H9 (cell line): ENCODE measurements at regions not wholly inside any gene's neighbourhood (a gene's known extent, or its start where the extent isn't known, plus 50 kb on each side); places are given as distances from the start of the nearest gene placed in this dataset.
A peak's percentile ranks its signal among the peaks of the same experiment; 100 is the strongest.

ENCODE experiments used
- DNase-seq: peaks from one replicate; pipeline ENCODE4 v3.0.0-alpha.2; 2017
- H2AFZ ChIP-seq: one replicate; pipeline ENCODE4 v1.6.1; 2013; ENCODE audit warnings: mild to moderate bottlenecking, low read length, control low read depth, moderate library complexity
- H2AK5ac ChIP-seq: 2 replicates; pipeline ENCODE4 v1.6.1; 2013; ENCODE audit warnings: low read length, control low read depth, mixed read lengths; ENCODE audit not compliant: insufficient read length
- H2BK120ac ChIP-seq: one replicate; pipeline ENCODE4 v1.6.1; 2013; ENCODE audit warnings: low read depth, mild to moderate bottlenecking, low read length, control low read depth, inconsistent platforms; ENCODE audit not compliant: poor library complexity, severe bottlenecking
- H2BK12ac ChIP-seq: 2 replicates; pipeline ENCODE4 v1.6.1; 2013; ENCODE audit warnings: low read length, control low read depth, mixed read lengths, low read depth; ENCODE audit not compliant: insufficient read length
- H2BK15ac ChIP-seq: 2 replicates; pipeline ENCODE4 v1.6.1; 2013; ENCODE audit warnings: low read depth, low read length, control low read depth
- H2BK20ac ChIP-seq: one replicate; pipeline ENCODE4 v1.6.1; 2013; ENCODE audit warnings: low read depth, mild to moderate bottlenecking, low read length, control low read depth, inconsistent platforms; ENCODE audit not compliant: poor library complexity, severe bottlenecking
- H2BK5ac ChIP-seq: 2 replicates; pipeline ENCODE4 v1.6.1; 2013; ENCODE audit warnings: low read length, control low read depth, mixed read lengths; ENCODE audit not compliant: insufficient read length
- H3K14ac ChIP-seq: 2 replicates; pipeline ENCODE4 v1.6.1; 2013; ENCODE audit warnings: low read length, control low read depth; ENCODE audit not compliant: insufficient read depth
- H3K18ac ChIP-seq: 2 replicates; pipeline ENCODE4 v1.6.1; 2013; ENCODE audit warnings: low read depth, mild to moderate bottlenecking, mixed read lengths, low read length, control low read depth; ENCODE audit not compliant: insufficient read length
- H3K23ac ChIP-seq: 2 replicates; pipeline ENCODE4 v1.6.1; 2013; ENCODE audit warnings: low read length, control low read depth, mixed read lengths, low read depth; ENCODE audit not compliant: insufficient read length
- H3K23me2 ChIP-seq: 2 replicates; pipeline ENCODE4 v1.6.1; 2013; ENCODE audit warnings: low read depth, mild to moderate bottlenecking, mixed read lengths, low read length, control low read depth; ENCODE audit not compliant: insufficient read length, poor library complexity, severe bottlenecking
- H3K27ac ChIP-seq: 2 replicates; pipeline ENCODE4 v1.5.1; 2013; ENCODE audit warnings: low read length, control low read depth, mixed read lengths, low read depth; ENCODE audit not compliant: insufficient read length
- H3K27me3 ChIP-seq: 2 replicates; pipeline ENCODE4 v1.6.1; 2013; ENCODE audit warnings: low read length, control low read depth, inconsistent platforms; ENCODE audit not compliant: insufficient read depth
- H3K4ac ChIP-seq: 2 replicates; pipeline ENCODE4 v1.6.1; 2013; ENCODE audit warnings: low read depth, mild to moderate bottlenecking, control low read depth, inconsistent platforms, low read length, moderate library complexity
- H3K4me1 ChIP-seq: 2 replicates; pipeline ENCODE4 v1.6.1; 2013; ENCODE audit warnings: low read length, control low read depth, inconsistent platforms; ENCODE audit not compliant: insufficient read depth
- H3K4me2 ChIP-seq: 2 replicates; pipeline ENCODE4 v1.6.1; 2013; ENCODE audit warnings: low read length, control low read depth, mixed read lengths; ENCODE audit not compliant: insufficient read length, insufficient read depth
- H3K56ac ChIP-seq: 2 replicates; pipeline ENCODE4 v1.6.1; 2013; ENCODE audit warnings: low read depth, mild to moderate bottlenecking, mixed read lengths, low read length, control low read depth; ENCODE audit not compliant: insufficient read length
- H3K79me1 ChIP-seq: 2 replicates; pipeline ENCODE4 v1.6.1; 2013; ENCODE audit warnings: low read depth, mild to moderate bottlenecking, moderate library complexity, low read length, control low read depth, inconsistent platforms; ENCODE audit not compliant: insufficient read depth, poor library complexity, severe bottlenecking
- H3K79me2 ChIP-seq: 2 replicates; pipeline ENCODE4 v1.6.1; 2013; ENCODE audit warnings: low read length, control low read depth, inconsistent platforms; ENCODE audit not compliant: insufficient read depth
- H3K9ac ChIP-seq: 2 replicates; pipeline ENCODE4 v1.6.1; 2013; ENCODE audit warnings: low read length, control low read depth, mixed read lengths; ENCODE audit not compliant: insufficient read length; ENCODE audit errors: extremely low read depth
- H3K9me3 ChIP-seq: one replicate; pipeline ENCODE4 v1.6.1; 2013; ENCODE audit warnings: low read depth, low read length, inconsistent platforms; ENCODE audit not compliant: control insufficient read depth
- H3T11ph ChIP-seq: one replicate; pipeline ENCODE4 v1.6.1; 2013; ENCODE audit warnings: mild to moderate bottlenecking, low read length, control low read depth, inconsistent platforms
- H4K20me1 ChIP-seq: one replicate; pipeline ENCODE4 v1.6.1; 2013; ENCODE audit not compliant: control insufficient read depth, insufficient read length, insufficient read depth
- H4K5ac ChIP-seq: 2 replicates; pipeline ENCODE4 v1.6.1; 2013; ENCODE audit warnings: low read depth, mild to moderate bottlenecking, mixed read lengths, low read length, control low read depth; ENCODE audit not compliant: insufficient read length
- H4K8ac ChIP-seq: replicated peaks from 2 replicates; pipeline ENCODE4 v1.6.1; 2013; ENCODE audit warnings: low read length, control low read depth, mixed read lengths, low read depth; ENCODE audit not compliant: insufficient read length
- H4K91ac ChIP-seq: 2 replicates; pipeline ENCODE4 v1.6.1; 2013; ENCODE audit warnings: low read depth, mild to moderate bottlenecking, moderate library complexity, mixed read lengths, low read length, control low read depth; ENCODE audit not compliant: insufficient read length
- H3K27ac Mint-ChIP-seq, 3 experiments: 2 replicates in 2 of 3; 3 replicates in 1 of 3; pipeline ENCODE4 v1.8.0; 2020 to 2021; ENCODE audit warnings: mixed read lengths in 3 of 3, mild to moderate bottlenecking in 1 of 3, moderate library complexity in 1 of 3
- H3K27me3 Mint-ChIP-seq: 2 replicates; pipeline ENCODE4 v1.8.0; 2021; ENCODE audit warnings: low read depth, mild to moderate bottlenecking, moderate library complexity, mixed read lengths
- H3K36me3 Mint-ChIP-seq, 3 experiments: 2 replicates in 2 of 3; 3 replicates in 1 of 3; pipeline ENCODE4 v1.8.0; 2020 to 2021; ENCODE audit warnings: low read depth in 3 of 3, mixed read lengths in 3 of 3; ENCODE audit not compliant: insufficient read depth in 1 of 3
- H3K4me1 Mint-ChIP-seq, 2 experiments: 2 replicates each; pipeline ENCODE4 v1.8.0; 2020; ENCODE audit warnings: mixed read lengths in 2 of 2
- H3K4me3 Mint-ChIP-seq, 2 experiments: 2 replicates in 1 of 2; 3 replicates in 1 of 2; pipeline ENCODE4 v1.8.0; 2020 to 2021; ENCODE audit warnings: mild to moderate bottlenecking in 2 of 2, mixed read lengths in 2 of 2, moderate library complexity in 1 of 2
- H3K9me3 Mint-ChIP-seq, 2 experiments: 2 replicates in 1 of 2; 3 replicates in 1 of 2; pipeline ENCODE4 v1.8.0; 2020; ENCODE audit warnings: mild to moderate bottlenecking in 2 of 2, mixed read lengths in 2 of 2, moderate library complexity in 1 of 2
- WGBS: extraction: QIAGEN DNeasy Blood & Tissue Kit; methylation state at CpG from one replicate; pipeline ENCODE4 v1.1.7; 2013; ENCODE audit warnings: missing lambda C conversion rate, low lambda C conversion rate, mixed read lengths; ENCODE audit not compliant: insufficient read length; ENCODE audit errors: extremely low coverage; 5-methylcytosine and 5-hydroxymethylcytosine counted together
- TF ChIP-seq, protein P1 (sequence below): fragments of 200-600 bp; sonication (generic); conservative IDR thresholded peaks from 3 replicates; pipeline ENCODE4 v1.8.0; 2021; ENCODE audit warnings: antibody characterized with exemption, mild to moderate bottlenecking

DNA sequence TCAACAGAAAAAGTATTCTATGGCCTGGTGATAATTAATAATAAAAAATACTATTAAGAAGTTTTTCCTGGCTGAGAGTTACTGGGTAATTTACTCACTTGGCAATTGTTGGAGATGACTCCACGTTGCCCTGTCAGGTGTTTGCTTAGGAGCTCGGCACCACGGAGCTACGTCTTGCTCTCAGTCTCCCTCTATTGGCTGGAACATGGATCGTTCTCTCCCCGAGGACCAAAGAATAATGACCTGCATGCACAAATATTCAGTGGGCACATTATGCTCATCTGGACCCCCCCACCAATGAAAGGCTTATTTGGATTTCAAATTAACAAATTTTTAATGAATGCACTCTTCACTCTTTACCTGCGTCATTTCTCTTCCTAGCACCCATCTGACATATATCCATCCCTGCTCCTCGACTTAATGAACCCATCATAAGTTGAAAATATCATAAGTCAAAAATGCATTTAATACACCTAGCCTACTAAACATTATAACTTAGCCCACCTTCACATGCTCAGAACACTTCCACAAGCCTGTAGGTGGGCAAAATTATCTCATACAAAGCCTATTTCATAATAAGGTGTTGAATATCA lies 71.0 kb upstream of the CD83 start:
- Mint-ChIP-seq H3K4me3 (no peak overlapping the region), H3K4me1 (no peaks in the 10 kb centered on the region), H3K27ac (no peak overlapping the region), H3K27me3 (peaks cover 18% of the 10 kb centered on the region), H3K9me3 (0 out of 5 replicates have a peak, but pooled peaks cover 0 to 3% of the 10 kb centered on the region in 2 experiments), H3K36me3 (no peaks in the 10 kb centered on the region)
- no peak overlapping the region for H3K4me2 ChIP-seq
- no peak overlapping the region for H3K56ac ChIP-seq
- H2BK120ac ChIP-seq = no peak overlapping the region
- no peak overlapping the region for H2AK5ac ChIP-seq
- no peak overlapping the region for H3K14ac ChIP-seq
- no peak overlapping the region for H3T11ph ChIP-seq
- H3K27me3 ChIP-seq = no peaks in the 10 kb centered on the region
- no peaks in the 10 kb centered on the region for H3K79me1 ChIP-seq
- H2BK12ac ChIP-seq = no peak overlapping the region
- no peak overlapping the region for H2BK15ac ChIP-seq
- H3K9ac ChIP-seq = no peak overlapping the region
- DNase-seq = peak; percentile 61
- no peak overlapping the region for H4K91ac ChIP-seq
- no CpG with 5 or more reads among the region's 8 CpGs for WGBS
- H2BK20ac ChIP-seq = no peak overlapping the region
- no peak overlapping the region for H3K27ac ChIP-seq
- TF ChIP-seq, protein P1, sequence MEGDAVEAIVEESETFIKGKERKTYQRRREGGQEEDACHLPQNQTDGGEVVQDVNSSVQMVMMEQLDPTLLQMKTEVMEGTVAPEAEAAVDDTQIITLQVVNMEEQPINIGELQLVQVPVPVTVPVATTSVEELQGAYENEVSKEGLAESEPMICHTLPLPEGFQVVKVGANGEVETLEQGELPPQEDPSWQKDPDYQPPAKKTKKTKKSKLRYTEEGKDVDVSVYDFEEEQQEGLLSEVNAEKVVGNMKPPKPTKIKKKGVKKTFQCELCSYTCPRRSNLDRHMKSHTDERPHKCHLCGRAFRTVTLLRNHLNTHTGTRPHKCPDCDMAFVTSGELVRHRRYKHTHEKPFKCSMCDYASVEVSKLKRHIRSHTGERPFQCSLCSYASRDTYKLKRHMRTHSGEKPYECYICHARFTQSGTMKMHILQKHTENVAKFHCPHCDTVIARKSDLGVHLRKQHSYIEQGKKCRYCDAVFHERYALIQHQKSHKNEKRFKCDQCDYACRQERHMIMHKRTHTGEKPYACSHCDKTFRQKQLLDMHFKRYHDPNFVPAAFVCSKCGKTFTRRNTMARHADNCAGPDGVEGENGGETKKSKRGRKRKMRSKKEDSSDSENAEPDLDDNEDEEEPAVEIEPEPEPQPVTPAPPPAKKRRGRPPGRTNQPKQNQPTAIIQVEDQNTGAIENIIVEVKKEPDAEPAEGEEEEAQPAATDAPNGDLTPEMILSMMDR = peak; percentile 78
- H3K23me2 ChIP-seq = no peaks in the 10 kb centered on the region
- H4K8ac ChIP-seq = no peak overlapping the region
- H4K20me1 ChIP-seq = no peaks in the 10 kb centered on the region
- H3K23ac ChIP-seq = no peak overlapping the region
- H2AFZ ChIP-seq = no peak overlapping the region
- H4K5ac ChIP-seq = no peak overlapping the region
- no peak overlapping the region for H2BK5ac ChIP-seq
- no peaks in the 10 kb centered on the region for H3K79me2 ChIP-seq
- no peaks in the 10 kb centered on the region for H3K9me3 ChIP-seq
- no peak overlapping the region for H3K4ac ChIP-seq
- no peaks in the 10 kb centered on the region for H3K4me1 ChIP-seq
- no peak overlapping the region for H3K18ac ChIP-seq
